Testis (tissue), 2 donors: ENCODE measurements at regions not wholly inside any gene's neighbourhood (a gene's known extent, or its start where the extent isn't known, plus 50 kb on each side); places are given as distances from the start of the nearest gene placed in this dataset.

Experiments
- CTCF ChIP-seq, 3 experiments: fragments of 450-650 bp in 2 of 3; fragments of 200-600 bp in 1 of 3; sonication (generic) in 1 of 3; IDR thresholded peaks; one replicate each; pipeline ENCODE4 v1.5.1; 2016 to 2019; ENCODE audit warnings: antibody characterized with exemption in 3 of 3, mild to moderate bottlenecking in 2 of 3, moderate library complexity in 1 of 3
- POLR2A ChIP-seq: fragments of 450-650 bp; IDR thresholded peaks from one replicate; pipeline ENCODE4 v1.6.1; 2017; ENCODE audit warnings: antibody characterized with exemption, mild to moderate bottlenecking, moderate library complexity

- TF ChIP-seq POLR2A = no peak
- no peak for TF ChIP-seq CTCF (IDR thresholded peaks at IDR 0.05)
These were observed 85.0 kb upstream of the FAM180A start for GRCh38 chr7:135833642-135834041.
